Endodermal cell (in vitro differentiated cells): ENCODE measurements at regions not wholly inside any gene's neighbourhood (a gene's known extent, or its start where the extent isn't known, plus 50 kb on each side); places are given as distances from the start of the nearest gene placed in this dataset.

Source experiments
- DNase-seq: peaks from one replicate; pipeline ENCODE4 v3.0.0-alpha.2; 2017
- H3K27ac ChIP-seq: 2 replicates; pipeline ENCODE4 v1.5.1; 2013; ENCODE audit warnings: mild to moderate bottlenecking, low read depth, low read length, moderate library complexity
- H3K27me3 ChIP-seq: 2 replicates; pipeline ENCODE4 v1.6.1; 2013; ENCODE audit warnings: mild to moderate bottlenecking, low read length, moderate library complexity; ENCODE audit not compliant: insufficient read depth, control insufficient read depth, poor library complexity, severe bottlenecking
- H3K36me3 ChIP-seq: 2 replicates; pipeline ENCODE4 v1.7.0; 2013; ENCODE audit warnings: mild to moderate bottlenecking, low read length, moderate library complexity; ENCODE audit not compliant: control insufficient read depth, insufficient read depth
- H3K4me1 ChIP-seq: one replicate; pipeline ENCODE4 v1.7.0; 2013; ENCODE audit warnings: low read length; ENCODE audit not compliant: control insufficient read depth, insufficient read depth
- H3K4me3 ChIP-seq: 2 replicates; pipeline ENCODE4 v1.5.1; 2013; ENCODE audit warnings: mild to moderate bottlenecking, low read length, moderate library complexity
- H3K9ac ChIP-seq: 2 replicates; pipeline ENCODE4 v1.6.1; 2013; ENCODE audit warnings: mild to moderate bottlenecking, low read length, moderate library complexity; ENCODE audit not compliant: poor library complexity, severe bottlenecking; ENCODE audit errors: extremely low read depth
- H3K9me3 ChIP-seq: 2 replicates; pipeline ENCODE4 v1.6.1; 2013; ENCODE audit warnings: mild to moderate bottlenecking, low read length, moderate library complexity; ENCODE audit not compliant: control insufficient read depth
- H3K27ac Mint-ChIP-seq: 2 replicates; pipeline ENCODE4 v1.8.0; 2020; ENCODE audit warnings: mixed read lengths
- H3K27me3 Mint-ChIP-seq: 2 replicates; pipeline ENCODE4 v1.8.0; 2021; ENCODE audit warnings: mild to moderate bottlenecking, mixed read lengths; ENCODE audit not compliant: insufficient read depth
- H3K36me3 Mint-ChIP-seq: 2 replicates; pipeline ENCODE4 v1.8.0; 2020; ENCODE audit warnings: low read depth, mixed read lengths
- H3K4me1 Mint-ChIP-seq: 2 replicates; pipeline ENCODE4 v1.8.0; 2020; ENCODE audit warnings: mixed read lengths
- H3K4me3 Mint-ChIP-seq: 2 replicates; pipeline ENCODE4 v1.8.0; 2020; ENCODE audit warnings: mild to moderate bottlenecking, moderate library complexity, mixed read lengths
- H3K9me3 Mint-ChIP-seq: 2 replicates; pipeline ENCODE4 v1.8.0; 2020; ENCODE audit warnings: mild to moderate bottlenecking, mixed read lengths
- CTCF ChIP-seq: fragments of 200-600 bp; sonication (generic); conservative IDR thresholded peaks from 2 replicates; pipeline ENCODE4 v1.5.0; 2021; ENCODE audit warnings: antibody characterized with exemption, mild to moderate bottlenecking
- whole genome bisulfite sequencing, 2 experiments: methylation state at CpG; one replicate each; pipeline versions ENCODE4 v1.1.5 to v1.1.7; 2013; ENCODE audit warnings: missing lambda C conversion rate in 2 of 2, mixed read lengths in 1 of 2; ENCODE audit not compliant: insufficient coverage in 1 of 2, insufficient read length in 1 of 2; 5-methylcytosine and 5-hydroxymethylcytosine counted together

DNA sequence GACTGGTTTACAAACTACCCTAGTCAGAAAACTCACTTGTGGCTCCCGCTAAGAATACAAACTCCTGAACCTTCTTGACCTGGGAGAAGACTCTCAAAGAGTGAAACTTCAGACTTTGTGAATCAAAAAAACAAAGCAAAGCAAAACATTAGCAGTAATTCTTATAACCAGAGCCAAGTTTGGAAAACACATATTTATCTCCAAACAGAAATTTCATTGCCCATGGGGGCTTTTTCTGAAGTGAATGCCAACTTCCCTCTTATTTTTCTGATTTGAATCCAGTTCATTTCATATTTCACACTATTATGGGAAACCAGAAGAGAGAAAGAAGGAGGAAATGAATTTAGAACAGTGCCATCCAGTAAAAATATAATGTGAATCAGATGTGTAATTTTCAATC is 55.7 kb upstream of the ZNF385D start:
- no peaks in the 10 kb centered on the region for H3K36me3 ChIP-seq
- Mint-ChIP-seq H3K4me1 (no peaks in the 10 kb centered on the region), H3K27ac (no peak overlapping the region), H3K9me3 (no peaks in the 10 kb centered on the region), H3K4me3 (no peak overlapping the region), H3K36me3 (no peaks in the 10 kb centered on the region), H3K27me3 (no peaks in the 10 kb centered on the region)
- H3K9me3 ChIP-seq: no peaks in the 10 kb centered on the region
- no peak for TF ChIP-seq CTCF
- no peak for DNase-seq
- H3K9ac ChIP-seq: no peak overlapping the region
- H3K27ac ChIP-seq: no peak overlapping the region
- H3K4me1 ChIP-seq: no peaks in the 10 kb centered on the region
- 100% methylated on average over 1 of the region's 1 CpG; no CpG with 5 or more reads in 1 of the 2 experiments for WGBS, 2 experiments
- no peaks in the 10 kb centered on the region for H3K27me3 ChIP-seq
- H3K4me3 ChIP-seq: no peak overlapping the region

DNA sequence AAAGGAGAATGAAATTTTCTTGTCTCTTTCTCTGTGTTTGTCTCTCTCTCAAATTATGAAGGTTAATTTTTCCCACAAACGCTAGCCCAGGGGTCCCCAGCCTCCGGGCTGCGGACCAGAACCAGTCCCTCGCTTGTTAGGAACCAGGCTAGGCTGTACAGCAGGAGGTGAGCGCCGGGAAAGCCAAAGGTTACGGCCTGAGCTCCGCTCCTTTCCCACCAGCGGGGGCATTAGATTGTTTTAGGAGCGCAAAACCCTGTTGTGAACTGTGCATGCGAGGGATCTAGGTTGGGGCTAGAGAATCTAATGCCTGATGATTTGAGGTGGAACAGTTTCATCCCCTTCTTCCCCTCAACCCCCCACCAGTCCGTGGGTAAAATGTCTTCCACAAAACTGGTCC is 74.7 kb upstream of the ZNF385D start:
- peak; percentile 52 for TF ChIP-seq CTCF
- H3K27ac Mint-ChIP-seq: no peak overlapping the region
- H3K9ac ChIP-seq: no peak overlapping the region
- DNase-seq: peak; percentile 75
- no peaks in the 10 kb centered on the region for H3K9me3 Mint-ChIP-seq
- H3K4me3 Mint-ChIP-seq: no peak overlapping the region
- H3K4me3 ChIP-seq: no peak overlapping the region
- WGBS, 2 experiments: 81 to 88% methylated on average over 8 to 12 of the region's 12 CpGs
- no peaks in the 10 kb centered on the region for H3K4me1 ChIP-seq
- H3K36me3 Mint-ChIP-seq: no peaks in the 10 kb centered on the region
- H3K27me3 ChIP-seq: no peaks in the 10 kb centered on the region
- no peaks in the 10 kb centered on the region for H3K36me3 ChIP-seq
- H3K27ac ChIP-seq: no peak overlapping the region
- H3K9me3 ChIP-seq: no peaks in the 10 kb centered on the region
- no peaks in the 10 kb centered on the region for H3K27me3 Mint-ChIP-seq
- H3K4me1 Mint-ChIP-seq: no peaks in the 10 kb centered on the region

- Histone ChIP-seq H3K9me3 (no peaks in the 10 kb centered on the region), H3K9ac (no peak overlapping the region), H3K4me3 (no peak overlapping the region), H3K27me3 (no peaks in the 10 kb centered on the region), H3K4me1 (no peaks in the 10 kb centered on the region), H3K27ac (no peak overlapping the region), H3K36me3 (no peaks in the 10 kb centered on the region)
- DNase-seq: no peak
- no peaks in the 10 kb centered on the region for H3K27me3 Mint-ChIP-seq
- no peaks in the 10 kb centered on the region for H3K4me1 Mint-ChIP-seq
- H3K9me3 Mint-ChIP-seq: no peaks in the 10 kb centered on the region
- TF ChIP-seq CTCF: no peak
- no peak overlapping the region for H3K27ac Mint-ChIP-seq
- no peaks in the 10 kb centered on the region for H3K36me3 Mint-ChIP-seq
- no peak overlapping the region for H3K4me3 Mint-ChIP-seq
- WGBS, 2 experiments: 76% methylated on average over 1 of the region's 1 CpG; no CpG with 5 or more reads in 1 of the 2 experiments
These were observed 75.4 kb upstream of the ZNF385D start for GRCh38 chr3:21826416-21826815.
